H1 (cell line): ENCODE measurements at regions not wholly inside any gene's neighbourhood (a gene's known extent, or its start where the extent isn't known, plus 50 kb on each side); places are given as distances from the start of the nearest gene placed in this dataset.

Source experiments
- CHD2 ChIP-seq: IDR thresholded peaks from 2 replicates; pipeline ENCODE4 v1.6.1; 2012; ENCODE audit warnings: low read length, improper control_type of control experiment
- RBBP5 ChIP-seq: IDR thresholded peaks from 2 replicates; pipeline ENCODE4 v1.7.1; 2012; ENCODE audit warnings: low read depth, mild to moderate bottlenecking, inconsistent platforms, low read length, moderate library complexity, borderline replicate concordance

DNA sequence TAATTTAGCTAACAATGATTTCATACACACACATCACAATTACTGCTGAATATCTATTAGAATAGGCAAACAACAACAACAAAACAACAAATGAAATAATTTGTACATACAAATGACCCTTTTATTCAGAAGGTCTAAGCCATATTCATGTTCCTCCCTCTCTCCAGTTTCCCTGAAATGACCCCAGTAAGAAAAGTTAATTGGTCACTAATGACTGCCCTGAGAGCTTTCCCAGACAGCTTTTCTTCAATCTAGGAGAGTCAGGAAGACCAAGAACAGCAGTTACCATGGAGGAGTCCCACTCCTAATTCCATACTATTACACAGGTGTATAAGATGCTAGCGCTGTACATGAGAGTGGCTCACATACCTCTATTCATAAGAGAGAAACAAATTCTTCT, 121.2 kb upstream of the GRIP1 start (continued):
- no peak for TF ChIP-seq CHD2
- TF ChIP-seq RBBP5: no peak
